HEK293 (cell line): ENCODE measurements at regions not wholly inside any gene's neighbourhood (a gene's known extent, or its start where the extent isn't known, plus 50 kb on each side); places are given as distances from the start of the nearest gene placed in this dataset.
A peak's percentile ranks its signal among the peaks of the same experiment; 100 is the strongest.
"Not testable (repeated sequence)": the region's sequence is repeated elsewhere in the genome, so short reads cannot be mapped to it uniquely, and the experiment has no call there.

ENCODE experiments used
- CTCF ChIA-PET: fragments of 350-600 bp; formaldehyde crosslinking; extraction: SDS; loops from one replicate; lab custom pipeline; 2021; ENCODE audit warnings: antibody characterized with exemption; lab: Yijun Ruan, JAX
- POLR2A ChIA-PET: fragments of 300-600 bp; formaldehyde crosslinking; extraction: SDS; loops from one replicate; lab custom pipeline; 2020; ENCODE audit warnings: antibody characterized with exemption, inconsistent platforms; lab: Yijun Ruan, JAX
- H3K27ac ChIP-seq: fragments of 200-500 bp; sonication (Bioruptor generic); 2 replicates; pipeline ENCODE4 v1.5.1; 2014; ENCODE audit warnings: low read depth, low read length, control low read depth, inconsistent platforms; ENCODE audit errors: extremely low read depth
- H3K36me3 ChIP-seq, 2 experiments: fragments of 200-500 bp in 1 of 2; sonication (Bioruptor generic) in 1 of 2; 1 replicate in 1 of 2; 2 replicates in 1 of 2; pipeline ENCODE4 v1.5.1; 2014 to 2017; ENCODE audit warnings: inconsistent platforms in 2 of 2, low read length in 2 of 2; ENCODE audit not compliant: control insufficient read depth in 2 of 2, insufficient read depth in 1 of 2
- H3K4me1 ChIP-seq: fragments of 200-500 bp; sonication (Bioruptor generic); 2 replicates; pipeline ENCODE4 v1.5.1; 2014; ENCODE audit warnings: mild to moderate bottlenecking, low read length, inconsistent platforms; ENCODE audit not compliant: control insufficient read depth, insufficient read depth
- H3K4me3 ChIP-seq: 2 replicates; pipeline ENCODE4 v1.5.1; 2011; ENCODE audit warnings: low read depth, mild to moderate bottlenecking, control low read depth, low read length, moderate library complexity
- H3K9me3 ChIP-seq: fragments of 200-500 bp; sonication (Bioruptor generic); 2 replicates; pipeline ENCODE4 v1.5.1; 2014; ENCODE audit warnings: low read depth, low read length, inconsistent platforms; ENCODE audit not compliant: control insufficient read depth, insufficient read depth
- CTCF ChIP-seq: fragments of 450-650 bp; formaldehyde crosslinking; IDR thresholded peaks from 2 replicates; pipeline ENCODE4 v1.5.1; 2016; ENCODE audit warnings: missing biosample characterization, missing genetic modification characterization
- MYNN ChIP-seq: fragments of 450-650 bp; formaldehyde crosslinking; IDR thresholded peaks from 2 replicates; pipeline ENCODE4 v1.5.1; 2016; ENCODE audit warnings: missing biosample characterization, missing genetic modification characterization, borderline replicate concordance
- SCRT2 ChIP-seq: fragments of 450-650 bp; formaldehyde crosslinking; IDR thresholded peaks from 2 replicates; pipeline ENCODE4 v1.5.1; 2016; ENCODE audit warnings: missing biosample characterization, missing genetic modification characterization
- ZNF324 ChIP-seq: fragments of 450-650 bp; formaldehyde crosslinking; IDR thresholded peaks from 2 replicates; pipeline ENCODE4 v1.5.1; 2016; ENCODE audit warnings: missing biosample characterization, missing genetic modification characterization
- ZNF37A ChIP-seq: fragments of 450-650 bp; IDR thresholded peaks from 2 replicates; pipeline ENCODE4 v1.5.1; 2018; ENCODE audit warnings: missing biosample characterization, missing genetic modification characterization
- ZNF776 ChIP-seq: fragments of 450-650 bp; formaldehyde crosslinking; IDR thresholded peaks from 2 replicates; pipeline ENCODE4 v1.5.0; 2017; ENCODE audit warnings: missing biosample characterization, missing genetic modification characterization, borderline replicate concordance
- ZSCAN18 ChIP-seq: fragments of 450-650 bp; formaldehyde crosslinking; IDR thresholded peaks from 2 replicates; pipeline ENCODE4 v1.5.1; 2016; ENCODE audit warnings: missing biosample characterization, missing genetic modification characterization

- no peak for TF ChIP-seq ZSCAN18 (tag by site-specific recombination)
Observed at GRCh38 chrX:81412428-81412827, 210.5 kb downstream of the SH3BGRL start (continued).

GRCh38 chrX:81412857-81413256, 211.0 kb downstream of the SH3BGRL start:
- H3K9me3 ChIP-seq, H3K4me1 ChIP-seq, H3K36me3 ChIP-seq, H3K4me3 ChIP-seq, H3K27ac ChIP-seq: not testable (repeated sequence)
- CTCF ChIA-PET = interaction anchor here (0.6 to 1.1 kb wide), 3 partner anchors 295 to 1882 kb away, joined by 3 read pairs; no protein-coding TSS in a partner anchor
- POLR2A ChIA-PET = interaction anchor here (0.7 kb wide), 1 partner anchor 289 kb away, joined by 3 read pairs; no protein-coding TSS in a partner anchor

- H3K4me1 ChIP-seq = no peaks in the 10 kb centered on the region
- no peaks in the 10 kb centered on the region for H3K36me3 ChIP-seq
- TF ChIP-seq ZNF37A (tag by site-specific recombination) (no peak), ZNF324 (tag by site-specific recombination) (no peak), ZNF776 (tag by site-specific recombination) (no peak), MYNN (tag by site-specific recombination) (no peak), SCRT2 (tag by site-specific recombination) (no peak), CTCF (tag by site-specific recombination) (0 out of 2 replicates have a peak, but pooled peaks have one; percentile 8)
- H3K4me3 ChIP-seq = no peak overlapping the region
- ChIA-PET POLR2A (no interaction called here), CTCF (interaction anchor here (0.6 kb wide), 1 partner anchor 539 kb away, joined by 3 read pairs; no protein-coding TSS in a partner anchor)
- H3K27ac ChIP-seq = no peak overlapping the region
- no peaks in the 10 kb centered on the region; the same call in 1 of the 2 replicates for H3K9me3 ChIP-seq
Observed at GRCh38 chrX:81414630-81415029, 212.7 kb downstream of the SH3BGRL start.
